ENCODE measurements at regions not wholly inside any gene's neighbourhood (a gene's known extent, or its start where the extent isn't known, plus 50 kb on each side); places are given as distances from the start of the nearest gene placed in this dataset.

GRCh38 chr3:146313031-146313745 is 62.3 kb upstream of the PLSCR4 start:
- Histone ChIP-seq H3K4me3 (no peak overlapping the region), H3K27me3 (replicated peaks in 1 of 7) (no peaks in the 10 kb centered on the region), H3K9me3 (peaks cover 0 to 12% (median 7%) of the 10 kb centered on the region in 8 donors), H3K4me1 (peaks cover 0 to 10% (median 3%) of the 10 kb centered on the region in 6 donors), H3K36me3 (no peaks in the 10 kb centered on the region), H3K27ac (no peak overlapping the region)
- intact Hi-C loops (cut with DNase I; ENCODE audit: low total_unique reads) = no loop called here
- DNase-seq = no peak
- TF ChIP-seq CTCF (IDR thresholded peaks at IDR 0.05 in 8 of 11, conservative IDR thresholded peaks at IDR 0.05 in 3 of 11) (no peak), POLR2AphosphoS5 (IDR thresholded peaks at IDR 0.05) (no peak), POLR2A (IDR thresholded peaks at IDR 0.05) (no peak)
- WGBS, 5 donors = 66 to 88% (median 83%) methylated on average over 2 of the region's 2 CpGs

GRCh38 chr3:146308682-146309081 is 57.8 kb upstream of the PLSCR4 start:
- intact Hi-C loops (cut with DNase I; ENCODE audit: low total_unique reads) = no loop called here
- Histone ChIP-seq H3K27ac (peak overlapping the region; percentile 13 to 80 (median 69)), H3K9me3 (peaks cover 0 to 12% (median 7%) of the 10 kb centered on the region in 8 donors), H3K36me3 (no peaks in the 10 kb centered on the region), H3K4me1 (peaks cover 0 to 20% (median 7%) of the 10 kb centered on the region in 6 donors), H3K4me3 (no peak overlapping the region), H3K27me3 (replicated peaks in 1 of 7) (no peaks in the 10 kb centered on the region)
- DNase-seq = no peak
- 36 to 55% (median 46%) methylated on average over 3 of the region's 3 CpGs for WGBS, 5 donors
- TF ChIP-seq CTCF (IDR thresholded peaks at IDR 0.05 in 8 of 11, conservative IDR thresholded peaks at IDR 0.05 in 3 of 11) = no peak
- no peak for TF ChIP-seq POLR2A (IDR thresholded peaks at IDR 0.05)
- peak in 1 of 3 donors; percentile 53 for TF ChIP-seq POLR2AphosphoS5 (IDR thresholded peaks at IDR 0.05)

GRCh38 chr3:146308222-146308621 is 57.3 kb upstream of the PLSCR4 start:
- Histone ChIP-seq H3K27me3 (replicated peaks in 1 of 7) (no peaks in the 10 kb centered on the region), H3K27ac (peak overlapping the region in 7 of 8 donors; percentile 56 to 80 (median 70)), H3K4me3 (no peak overlapping the region), H3K4me1 (peaks cover 0 to 20% (median 7%) of the 10 kb centered on the region in 6 donors), H3K9me3 (peaks cover 0 to 12% (median 7%) of the 10 kb centered on the region in 8 donors), H3K36me3 (no peaks in the 10 kb centered on the region)
- no peak for DNase-seq
- TF ChIP-seq POLR2A (IDR thresholded peaks at IDR 0.05) (no peak), POLR2AphosphoS5 (IDR thresholded peaks at IDR 0.05) (no peak), CTCF (IDR thresholded peaks at IDR 0.05 in 8 of 11, conservative IDR thresholded peaks at IDR 0.05 in 3 of 11) (no peak)
- intact Hi-C loops (cut with DNase I; ENCODE audit: low total_unique reads) = no loop called here

- WGBS, 5 donors = 77 to 90% (median 81%) methylated on average over 1 of the region's 1 CpG
- intact Hi-C loops (cut with DNase I; ENCODE audit: low total_unique reads) = no loop called here
- H3K36me3 ChIP-seq = no peaks in the 10 kb centered on the region
- TF ChIP-seq POLR2A (IDR thresholded peaks at IDR 0.05) (no peak), POLR2AphosphoS5 (IDR thresholded peaks at IDR 0.05) (no peak), CTCF (IDR thresholded peaks at IDR 0.05 in 8 of 11, conservative IDR thresholded peaks at IDR 0.05 in 3 of 11) (no peak)
- no peaks in the 10 kb centered on the region for H3K27me3 ChIP-seq (replicated peaks in 1 of 7)
- peak overlapping the region in 5 of 8 donors; percentile 14 to 80 (median 68) for H3K27ac ChIP-seq
- no peak for DNase-seq
- peaks cover 0 to 20% (median 7%) of the 10 kb centered on the region in 6 donors for H3K4me1 ChIP-seq
- peaks cover 0 to 16% (median 7%) of the 10 kb centered on the region in 8 donors for H3K9me3 ChIP-seq
- no peak overlapping the region for H3K4me3 ChIP-seq
These were observed 56.5 kb upstream of the PLSCR4 start for GRCh38 chr3:146307456-146307725.
